ENCODE measurements at regions not wholly inside any gene's neighbourhood (a gene's known extent, or its start where the extent isn't known, plus 50 kb on each side); places are given as distances from the start of the nearest gene placed in this dataset.

DNA sequence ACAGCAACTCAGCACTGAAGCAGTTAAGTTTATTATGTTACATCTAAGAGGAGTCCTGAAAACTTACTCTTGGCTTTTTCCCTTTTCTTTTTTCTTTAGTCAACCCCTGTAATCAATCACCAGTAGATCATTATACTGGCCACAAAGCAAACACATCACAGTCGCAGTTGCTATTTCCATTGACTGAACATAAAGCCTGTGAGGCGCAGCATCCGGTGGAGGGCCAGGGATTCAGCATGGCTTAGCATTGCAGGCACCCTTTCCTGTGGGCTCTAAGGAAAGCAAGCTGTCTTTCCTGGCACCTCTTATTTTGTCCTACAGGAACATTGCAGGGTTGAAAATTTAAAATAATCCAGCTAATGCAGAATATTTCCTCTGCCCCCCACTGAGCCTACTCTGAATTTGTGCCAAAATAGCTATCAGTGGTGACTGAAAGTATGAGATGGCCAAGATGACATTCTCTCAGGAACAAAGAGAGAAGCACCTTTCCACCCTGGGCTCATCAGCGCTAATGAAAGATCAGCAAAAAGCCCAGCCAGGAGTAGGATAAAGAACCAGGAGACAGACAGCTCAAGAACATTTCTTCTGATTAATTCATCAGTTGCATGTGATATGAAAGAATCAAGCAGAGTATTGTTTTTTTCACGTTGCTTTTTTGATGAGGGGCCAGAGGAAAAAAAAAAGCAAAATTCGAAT, 85.3 kb upstream of the SULT1C3 start:
- H3K4me3 ChIP-seq (ENCODE audit: insufficient read depth, low read length, poor library complexity, severe bottlenecking): no peak overlapping the region
- TF ChIP-seq CTCF (IDR thresholded peaks at IDR 0.05; ENCODE audit: insufficient read depth, low read length, poor library complexity, severe bottlenecking) (no peak), EZH2phosphoT487 (conservative IDR thresholded peaks at IDR 0.05; ENCODE audit: low read length) (no peak)
- no peak overlapping the region for H3K27ac ChIP-seq (ENCODE audit: low read depth, low read length)
- H3K9me3 ChIP-seq (ENCODE audit: insufficient read depth, low read length): no peaks in the 10 kb centered on the region
- H3K36me3 ChIP-seq (ENCODE audit: low read length): no peaks in the 10 kb centered on the region
- H3F3A ChIP-seq (ENCODE audit: insufficient read depth): no peaks in the 10 kb centered on the region
- no peak overlapping the region for H2AFZ ChIP-seq (ENCODE audit: low read depth, low read length, severe bottlenecking)
- H3K27me3 ChIP-seq (ENCODE audit: low read length): no peaks in the 10 kb centered on the region
- no peak overlapping the region for H3K9ac ChIP-seq (ENCODE audit: low read length)
- H4K20me1 ChIP-seq (ENCODE audit: low read depth, low read length): no peaks in the 10 kb centered on the region
- no peak overlapping the region for H3K4me2 ChIP-seq (ENCODE audit: low read depth, low read length, poor library complexity, severe bottlenecking)
- H3K9me2 ChIP-seq (replicated peaks; ENCODE audit: insufficient read depth, low read length): no peaks in the 10 kb centered on the region
- H3K79me2 ChIP-seq (ENCODE audit: insufficient read depth, low read length): no peaks in the 10 kb centered on the region

DNA sequence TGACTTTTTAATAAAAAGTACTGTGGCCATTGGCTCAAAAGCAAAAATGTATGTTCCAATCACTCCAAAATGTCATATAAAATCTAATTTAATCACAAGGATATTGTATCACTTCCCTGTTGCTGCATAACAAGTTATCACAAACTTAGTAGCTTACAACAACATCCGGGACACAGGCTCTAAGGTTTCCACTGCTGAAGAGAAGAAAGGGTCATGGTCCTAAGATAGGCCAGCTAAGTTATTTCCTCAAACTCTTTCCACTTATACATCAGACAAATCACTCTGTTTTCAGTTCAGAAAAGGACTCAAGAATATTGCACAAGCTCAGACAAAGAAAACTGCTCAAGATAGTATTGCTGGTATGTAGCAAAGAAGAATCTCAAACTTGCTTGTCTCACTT, 78.5 kb upstream of the SULT1C3 start:
- Histone ChIP-seq H2AFZ (ENCODE audit: low read depth, low read length, severe bottlenecking) (no peak overlapping the region), H3K27ac (ENCODE audit: low read depth, low read length) (no peak overlapping the region), H3K4me3 (ENCODE audit: insufficient read depth, low read length, poor library complexity, severe bottlenecking) (no peak overlapping the region), H3K9ac (ENCODE audit: low read length) (no peak overlapping the region), H3K27me3 (ENCODE audit: low read length) (no peaks in the 10 kb centered on the region), H3K36me3 (ENCODE audit: low read length) (no peaks in the 10 kb centered on the region), H3K79me2 (ENCODE audit: insufficient read depth, low read length) (no peaks in the 10 kb centered on the region), H4K20me1 (ENCODE audit: low read depth, low read length) (no peaks in the 10 kb centered on the region), H3K9me2 (replicated peaks; ENCODE audit: insufficient read depth, low read length) (no peaks in the 10 kb centered on the region), H3F3A (ENCODE audit: insufficient read depth) (no peaks in the 10 kb centered on the region), H3K4me2 (ENCODE audit: low read depth, low read length, poor library complexity, severe bottlenecking) (no peak overlapping the region), H3K9me3 (ENCODE audit: insufficient read depth, low read length) (no peaks in the 10 kb centered on the region)
- TF ChIP-seq EZH2phosphoT487 (conservative IDR thresholded peaks at IDR 0.05; ENCODE audit: low read length): no peak
- TF ChIP-seq CTCF (IDR thresholded peaks at IDR 0.05; ENCODE audit: insufficient read depth, low read length, poor library complexity, severe bottlenecking): no peak

DNA sequence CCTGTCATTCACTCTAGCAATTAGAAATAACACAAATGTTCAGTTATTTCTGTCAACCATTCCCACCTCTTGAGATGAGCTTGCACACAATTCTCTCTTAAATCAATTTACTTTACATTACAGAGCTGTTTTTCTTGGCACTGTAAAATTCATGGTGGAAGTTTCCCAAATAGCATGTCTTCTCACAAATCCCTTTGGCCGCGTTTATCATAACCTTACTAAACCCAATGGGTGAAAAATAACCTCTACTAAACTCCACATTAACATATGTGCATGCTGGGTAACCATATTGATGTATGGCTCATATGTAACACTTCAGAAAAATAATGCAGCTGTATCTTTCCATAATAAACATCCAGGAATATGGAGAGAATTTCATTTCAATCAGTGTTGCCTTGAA, 75.5 kb upstream of the SULT1C3 start:
- Histone ChIP-seq H4K20me1 (ENCODE audit: low read depth, low read length) (no peaks in the 10 kb centered on the region), H3F3A (ENCODE audit: insufficient read depth) (no peaks in the 10 kb centered on the region), H3K9ac (ENCODE audit: low read length) (no peak overlapping the region), H3K27me3 (ENCODE audit: low read length) (no peaks in the 10 kb centered on the region), H3K36me3 (ENCODE audit: low read length) (no peaks in the 10 kb centered on the region), H3K4me2 (ENCODE audit: low read depth, low read length, poor library complexity, severe bottlenecking) (no peak overlapping the region), H3K9me3 (ENCODE audit: insufficient read depth, low read length) (no peaks in the 10 kb centered on the region), H3K9me2 (replicated peaks; ENCODE audit: insufficient read depth, low read length) (no peaks in the 10 kb centered on the region), H3K79me2 (ENCODE audit: insufficient read depth, low read length) (no peaks in the 10 kb centered on the region), H3K4me3 (ENCODE audit: insufficient read depth, low read length, poor library complexity, severe bottlenecking) (no peak overlapping the region), H3K27ac (ENCODE audit: low read depth, low read length) (no peak overlapping the region), H2AFZ (ENCODE audit: low read depth, low read length, severe bottlenecking) (no peak overlapping the region)
- TF ChIP-seq EZH2phosphoT487 (conservative IDR thresholded peaks at IDR 0.05; ENCODE audit: low read length) (no peak), CTCF (IDR thresholded peaks at IDR 0.05; ENCODE audit: insufficient read depth, low read length, poor library complexity, severe bottlenecking) (no peak)

All from SU-DHL-6 (cell line).